HCT116 (cell line): ENCODE measurements at regions not wholly inside any gene's neighbourhood (a gene's known extent, or its start where the extent isn't known, plus 50 kb on each side); places are given as distances from the start of the nearest gene placed in this dataset.

ENCODE experiments used
- ATAC-seq: fragments of 200-7000 bp; cut with Tn5 transposase; 2 replicates; pipeline ENCODE4 v1.9.1; 2020; ENCODE audit warnings: mild to moderate bottlenecking, moderate library complexity
- BruUV-seq: library from RNA; stranded (reverse); fragments of 400-500 nt; replicated peaks from 2 replicates; lab custom pipeline; 2021; lab: Mats Ljungman, UMichigan
- CTCF ChIA-PET: fragments of 300-600 bp; sonication (Branson Sonifier 250); formaldehyde crosslinking; loops from one replicate; lab custom pipeline; 2021; ENCODE audit warnings: antibody characterized with exemption; lab: Charles Lee
- POLR2A ChIA-PET: fragments of 300-600, 350-600 bp; sonication (Branson Sonifier 250); formaldehyde crosslinking; loops from one replicate; lab custom pipeline; 2021; ENCODE audit warnings: antibody characterized with exemption; lab: Charles Lee
- RAD21 ChIA-PET, 2 experiments: fragments of 300-600 bp; sonication (Branson Sonifier 250); formaldehyde crosslinking; loops; one replicate each; lab custom pipeline; 2023; ENCODE audit warnings: low total read pairs in 2 of 2; ENCODE audit not compliant: uncharacterized antibody in 2 of 2, unreplicated experiment in 2 of 2, low non-redundant PET in 1 of 2; lab: Charles Lee
- DNase-seq: peaks from one replicate; pipeline ENCODE4 v3.0.0-alpha.2; 2010; ENCODE audit warnings: low read depth, low spot score
- H2AFZ ChIP-seq: fragments of 200-600 bp; shearing (Covaris generic), sonication (generic); 2 replicates; pipeline ENCODE4 v1.6.1; 2017; ENCODE audit warnings: low read depth, mixed run types, mixed read lengths, antibody characterized with exemption, low read length; ENCODE audit not compliant: poor library complexity, severe bottlenecking
- H3K27ac ChIP-seq: 2 replicates; pipeline ENCODE4 v1.5.1; 2012; ENCODE audit warnings: low read depth, low read length
- H3K27me3 ChIP-seq: fragments of 200-600 bp; sonication (generic); 2 replicates; pipeline ENCODE4 v1.6.1; 2016; ENCODE audit warnings: mixed run types, low read length, mixed read lengths; ENCODE audit not compliant: insufficient read depth
- H3K36me3 ChIP-seq, 2 experiments: fragments of 200-500 bp in 1 of 2; fragments of 200-600 bp in 1 of 2; sonication (Bioruptor generic) in 1 of 2; sonication (generic) in 1 of 2; 2 replicates each; pipeline versions ENCODE4 v1.5.1 to v1.6.1; 2014 to 2016; ENCODE audit warnings: low read length in 2 of 2, inconsistent platforms in 1 of 2, mixed read lengths in 1 of 2, mixed run types in 1 of 2; ENCODE audit not compliant: insufficient read depth in 2 of 2, control insufficient read depth in 1 of 2
- H3K4me1 ChIP-seq, 2 experiments: fragments of 200-600 bp in 1 of 2; sonication (generic) in 1 of 2; 2 replicates each; pipeline versions ENCODE4 v1.5.1 to v1.6.1; 2012 to 2017; ENCODE audit warnings: low read length in 2 of 2, inconsistent platforms in 1 of 2, mild to moderate bottlenecking in 1 of 2, mixed read lengths in 1 of 2, mixed run types in 1 of 2, moderate library complexity in 1 of 2; ENCODE audit not compliant: insufficient read depth in 2 of 2, control insufficient read depth in 1 of 2
- H3K4me2 ChIP-seq: fragments of 200-600 bp; sonication (generic); 2 replicates; pipeline ENCODE4 v1.6.1; 2017; ENCODE audit warnings: mixed run types, low read length, mixed read lengths
- H3K4me3 ChIP-seq, 2 experiments: fragments of 200-600 bp in 1 of 2; sonication (generic) in 1 of 2; replicated peaks in 1 of 2; 2 replicates each; pipeline ENCODE4 v1.5.1; 2011 to 2016; ENCODE audit warnings: low read length in 2 of 2, control low read depth in 1 of 2, low read depth in 1 of 2, mild to moderate bottlenecking in 1 of 2, mixed read lengths in 1 of 2, mixed run types in 1 of 2
- H3K79me2 ChIP-seq: fragments of 200-600 bp; sonication (generic); 2 replicates; pipeline ENCODE4 v1.6.1; 2017; ENCODE audit warnings: mild to moderate bottlenecking, mixed run types, low read length, moderate library complexity, mixed read lengths; ENCODE audit not compliant: insufficient read depth
- H3K9ac ChIP-seq: fragments of 200-600 bp; sonication (generic); 2 replicates; pipeline ENCODE4 v1.6.1; 2016; ENCODE audit warnings: low read length, mixed read lengths
- H3K9me2 ChIP-seq: fragments of 200-600 bp; sonication (generic), shearing (Covaris generic); 2 replicates; pipeline ENCODE4 v1.6.1; 2017; ENCODE audit warnings: mixed run types, mild to moderate bottlenecking, moderate library complexity; ENCODE audit not compliant: insufficient read depth
- H3K9me3 ChIP-seq, 2 experiments: fragments of 200-500 bp in 1 of 2; fragments of 200-600 bp in 1 of 2; sonication (Bioruptor generic) in 1 of 2; sonication (generic) in 1 of 2; 2 replicates each; pipeline ENCODE4 v1.6.1; 2014 to 2017; ENCODE audit warnings: low read length in 2 of 2, mixed read lengths in 2 of 2, inconsistent platforms in 1 of 2, low read depth in 1 of 2, mild to moderate bottlenecking in 1 of 2, mixed run types in 1 of 2, moderate library complexity in 1 of 2; ENCODE audit not compliant: control insufficient read depth in 1 of 2, insufficient read depth in 1 of 2
- H4K20me1 ChIP-seq: fragments of 200-600 bp; sonication (generic), shearing (Covaris generic); 2 replicates; pipeline ENCODE4 v1.6.1; 2017; ENCODE audit warnings: mixed run types, mild to moderate bottlenecking, moderate library complexity; ENCODE audit not compliant: insufficient read depth
- CEBPB ChIP-seq: IDR thresholded peaks from 2 replicates; pipeline ENCODE4 v1.6.1; 2012; ENCODE audit warnings: low read depth
- EGR1 ChIP-seq: IDR thresholded peaks from 2 replicates; pipeline ENCODE4 v1.6.1; 2012; ENCODE audit warnings: low read depth
- EZH2 ChIP-seq: fragments of 200-600 bp; sonication (generic); IDR thresholded peaks from 2 replicates; pipeline ENCODE4 v1.6.1; 2017; ENCODE audit warnings: antibody characterized with exemption, mixed run types
- EZH2phosphoT487 ChIP-seq: fragments of 200-600 bp; IDR thresholded peaks from 2 replicates; pipeline ENCODE4 v1.6.1; 2018; ENCODE audit warnings: antibody characterized with exemption, borderline replicate concordance
- FOSL1 ChIP-seq: IDR thresholded peaks from 2 replicates; pipeline ENCODE4 v1.6.1; 2012; ENCODE audit warnings: low read depth
- POLR2A ChIP-seq: IDR thresholded peaks from 2 replicates; pipeline ENCODE4 v1.7.0; 2011; ENCODE audit warnings: borderline replicate concordance; ENCODE audit not compliant: insufficient read depth, insufficient read length; ENCODE audit errors: extremely low read depth
- POLR2AphosphoS5 ChIP-seq: IDR thresholded peaks from 2 replicates; pipeline ENCODE4 v1.6.1; 2011; ENCODE audit warnings: mild to moderate bottlenecking, low read depth, low read length, moderate library complexity
- SP1 ChIP-seq: IDR thresholded peaks from 2 replicates; pipeline ENCODE4 v1.6.1; 2012; ENCODE audit warnings: low read depth
- SRF ChIP-seq: IDR thresholded peaks from 2 replicates; pipeline ENCODE4 v1.6.1; 2012; ENCODE audit warnings: low read depth
- TCF7L2 ChIP-seq: IDR thresholded peaks from 2 replicates; pipeline ENCODE4 v1.7.0; 2011; ENCODE audit warnings: borderline replicate concordance, inconsistent platforms; ENCODE audit not compliant: insufficient read depth, insufficient read length; ENCODE audit errors: extremely low read depth
- YY1 ChIP-seq: IDR thresholded peaks from 2 replicates; pipeline ENCODE4 v1.6.1; 2011; ENCODE audit warnings: low read length, low read depth, moderate library complexity, mild to moderate bottlenecking; ENCODE audit not compliant: insufficient replicate concordance; ENCODE audit errors: extremely low read depth
- ZFX ChIP-seq: fragments of 450-650 bp; IDR thresholded peaks from 2 replicates; pipeline ENCODE4 v1.6.1; 2017
- ZNF274 ChIP-seq: fragments of 200-500 bp; sonication (Bioruptor generic); IDR thresholded peaks from 2 replicates; pipeline ENCODE4 v1.6.1; 2014; ENCODE audit warnings: mild to moderate bottlenecking, low read depth, low read length, inconsistent platforms
- intact Hi-C: fragments of 100-400 bp; cut with micrococcal nuclease; formaldehyde crosslinking; loops from 2 replicates; pipeline ENCODE4 v1.10.0; 2022
- TF ChIP-seq, protein P1 (sequence below): IDR thresholded peaks from 2 replicates; pipeline ENCODE4 v1.6.1; 2011; ENCODE audit warnings: mild to moderate bottlenecking, low read length, moderate library complexity; ENCODE audit not compliant: insufficient replicate concordance; ENCODE audit errors: extremely low read depth
- TF ChIP-seq, protein P2 (sequence below), 3 experiments: fragments of 200-600 bp in 1 of 3; sonication (generic) in 1 of 3; IDR thresholded peaks in 2 of 3; conservative IDR thresholded peaks in 1 of 3; 2 replicates each; pipeline ENCODE4 v1.5.1; 2012 to 2017; ENCODE audit warnings: low read depth in 2 of 3, low read length in 2 of 3, antibody characterized with exemption in 1 of 3, borderline replicate concordance in 1 of 3, control low read depth in 1 of 3, mild to moderate bottlenecking in 1 of 3, mixed read lengths in 1 of 3, mixed run types in 1 of 3, moderate library complexity in 1 of 3; ENCODE audit not compliant: insufficient read depth in 1 of 3
- TF ChIP-seq, protein P3 (sequence below): IDR thresholded peaks from 2 replicates; pipeline ENCODE4 v1.6.1; 2012
- TF ChIP-seq, protein P4 (sequence below): IDR thresholded peaks from 2 replicates; pipeline ENCODE4 v1.6.1; 2012; ENCODE audit warnings: low read depth

DNA sequence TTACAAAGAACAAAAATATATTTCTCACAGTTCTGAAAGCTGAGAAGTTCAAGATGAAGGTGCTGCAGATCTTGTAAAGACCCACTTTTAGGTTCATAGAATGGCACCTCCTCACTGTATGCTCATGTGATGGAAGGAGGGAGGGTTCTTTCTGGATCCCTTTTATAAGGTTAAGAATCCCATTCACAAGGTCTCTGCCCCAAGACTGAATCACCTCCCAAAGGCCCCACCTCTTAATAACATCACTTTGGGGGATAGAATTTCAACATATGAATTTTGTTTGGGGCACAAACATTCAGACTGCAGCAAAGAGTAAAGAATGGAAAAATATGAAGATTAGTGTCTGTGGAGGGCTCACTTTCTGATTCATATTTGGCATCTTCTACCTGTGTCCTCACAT lies 77.1 kb upstream of the PRR16 start (continued):
- TF ChIP-seq ZNF274 (no peak), POLR2AphosphoS5 (no peak)

DNA sequence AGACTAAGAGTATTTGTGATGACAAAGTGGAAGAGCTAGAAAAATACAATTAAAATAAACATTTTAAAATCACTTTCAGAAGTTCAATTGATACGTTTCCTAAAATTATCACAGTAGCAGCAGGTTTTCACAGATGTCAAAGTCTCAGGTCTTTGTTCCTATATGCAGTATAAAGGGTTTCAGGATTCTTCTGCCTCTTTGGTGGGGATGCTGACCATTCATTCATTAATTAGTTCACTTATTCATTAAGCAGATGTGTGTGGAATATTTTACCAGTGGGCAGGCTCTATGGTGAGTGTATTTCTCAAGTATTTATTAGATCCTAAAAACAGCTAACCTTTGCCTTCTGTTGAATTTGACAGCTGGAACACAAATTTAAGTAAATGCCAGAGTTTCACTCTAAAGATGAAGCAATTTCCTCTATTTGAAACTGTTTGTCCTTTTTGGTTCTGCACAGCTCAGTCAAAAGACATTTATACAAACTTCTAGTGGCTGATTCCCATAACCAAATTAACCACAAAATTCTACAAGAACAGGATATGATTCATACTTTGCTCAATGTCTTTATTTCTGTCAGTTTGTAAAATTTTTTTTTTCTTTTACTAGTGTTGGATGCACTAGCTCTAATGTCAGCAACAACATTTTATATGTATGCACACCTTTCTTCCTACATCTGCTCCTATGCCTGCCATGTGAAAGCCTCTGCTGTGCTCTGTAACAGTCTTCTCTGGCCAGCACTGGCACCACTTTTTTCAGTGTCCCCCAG lies 75.9 kb upstream of the PRR16 start:
- ChIA-PET POLR2A (no interaction called here), CTCF (no interaction called here), RAD21 (interaction anchor here in 1 of 2 experiments (0.5 kb wide), 1 partner anchor 188 kb away, joined by 3 read pairs; no protein-coding TSS in a partner anchor)
- no peaks in the 10 kb centered on the region for H3K9me2 ChIP-seq
- no TSS peak for BruUV-seq
- no peak overlapping the region for H3K27ac ChIP-seq
- H2AFZ ChIP-seq: peak overlapping the region; percentile 1
- TF ChIP-seq EZH2phosphoT487: no peak
- no peak for TF ChIP-seq CEBPB
- TF ChIP-seq, protein P1, sequence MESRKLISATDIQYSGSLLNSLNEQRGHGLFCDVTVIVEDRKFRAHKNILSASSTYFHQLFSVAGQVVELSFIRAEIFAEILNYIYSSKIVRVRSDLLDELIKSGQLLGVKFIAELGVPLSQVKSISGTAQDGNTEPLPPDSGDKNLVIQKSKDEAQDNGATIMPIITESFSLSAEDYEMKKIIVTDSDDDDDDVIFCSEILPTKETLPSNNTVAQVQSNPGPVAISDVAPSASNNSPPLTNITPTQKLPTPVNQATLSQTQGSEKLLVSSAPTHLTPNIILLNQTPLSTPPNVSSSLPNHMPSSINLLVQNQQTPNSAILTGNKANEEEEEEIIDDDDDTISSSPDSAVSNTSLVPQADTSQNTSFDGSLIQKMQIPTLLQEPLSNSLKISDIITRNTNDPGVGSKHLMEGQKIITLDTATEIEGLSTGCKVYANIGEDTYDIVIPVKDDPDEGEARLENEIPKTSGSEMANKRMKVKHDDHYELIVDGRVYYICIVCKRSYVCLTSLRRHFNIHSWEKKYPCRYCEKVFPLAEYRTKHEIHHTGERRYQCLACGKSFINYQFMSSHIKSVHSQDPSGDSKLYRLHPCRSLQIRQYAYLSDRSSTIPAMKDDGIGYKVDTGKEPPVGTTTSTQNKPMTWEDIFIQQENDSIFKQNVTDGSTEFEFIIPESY: no peak
- no peak for TF ChIP-seq POLR2AphosphoS5
- TF ChIP-seq SRF: no peak
- TF ChIP-seq, protein P2, sequence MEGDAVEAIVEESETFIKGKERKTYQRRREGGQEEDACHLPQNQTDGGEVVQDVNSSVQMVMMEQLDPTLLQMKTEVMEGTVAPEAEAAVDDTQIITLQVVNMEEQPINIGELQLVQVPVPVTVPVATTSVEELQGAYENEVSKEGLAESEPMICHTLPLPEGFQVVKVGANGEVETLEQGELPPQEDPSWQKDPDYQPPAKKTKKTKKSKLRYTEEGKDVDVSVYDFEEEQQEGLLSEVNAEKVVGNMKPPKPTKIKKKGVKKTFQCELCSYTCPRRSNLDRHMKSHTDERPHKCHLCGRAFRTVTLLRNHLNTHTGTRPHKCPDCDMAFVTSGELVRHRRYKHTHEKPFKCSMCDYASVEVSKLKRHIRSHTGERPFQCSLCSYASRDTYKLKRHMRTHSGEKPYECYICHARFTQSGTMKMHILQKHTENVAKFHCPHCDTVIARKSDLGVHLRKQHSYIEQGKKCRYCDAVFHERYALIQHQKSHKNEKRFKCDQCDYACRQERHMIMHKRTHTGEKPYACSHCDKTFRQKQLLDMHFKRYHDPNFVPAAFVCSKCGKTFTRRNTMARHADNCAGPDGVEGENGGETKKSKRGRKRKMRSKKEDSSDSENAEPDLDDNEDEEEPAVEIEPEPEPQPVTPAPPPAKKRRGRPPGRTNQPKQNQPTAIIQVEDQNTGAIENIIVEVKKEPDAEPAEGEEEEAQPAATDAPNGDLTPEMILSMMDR (IDR thresholded peaks at IDR 0.05 in 2 of 3, conservative IDR thresholded peaks at IDR 0.05 in 1 of 3; ENCODE audit: borderline replicate concordance in 1 of 3, insufficient read depth in 1 of 3, low read depth in 2 of 3, low read length in 2 of 3): no peak
- no peak for TF ChIP-seq TCF7L2
- no peak for TF ChIP-seq EGR1
- TF ChIP-seq YY1: no peak
- TF ChIP-seq EZH2: no peak
- TF ChIP-seq SP1: no peak
- TF ChIP-seq, protein P3, sequence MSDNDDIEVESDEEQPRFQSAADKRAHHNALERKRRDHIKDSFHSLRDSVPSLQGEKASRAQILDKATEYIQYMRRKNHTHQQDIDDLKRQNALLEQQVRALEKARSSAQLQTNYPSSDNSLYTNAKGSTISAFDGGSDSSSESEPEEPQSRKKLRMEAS: no peak
- no peak for TF ChIP-seq POLR2A
- TF ChIP-seq ZNF274: no peak
- TF ChIP-seq, protein P4, sequence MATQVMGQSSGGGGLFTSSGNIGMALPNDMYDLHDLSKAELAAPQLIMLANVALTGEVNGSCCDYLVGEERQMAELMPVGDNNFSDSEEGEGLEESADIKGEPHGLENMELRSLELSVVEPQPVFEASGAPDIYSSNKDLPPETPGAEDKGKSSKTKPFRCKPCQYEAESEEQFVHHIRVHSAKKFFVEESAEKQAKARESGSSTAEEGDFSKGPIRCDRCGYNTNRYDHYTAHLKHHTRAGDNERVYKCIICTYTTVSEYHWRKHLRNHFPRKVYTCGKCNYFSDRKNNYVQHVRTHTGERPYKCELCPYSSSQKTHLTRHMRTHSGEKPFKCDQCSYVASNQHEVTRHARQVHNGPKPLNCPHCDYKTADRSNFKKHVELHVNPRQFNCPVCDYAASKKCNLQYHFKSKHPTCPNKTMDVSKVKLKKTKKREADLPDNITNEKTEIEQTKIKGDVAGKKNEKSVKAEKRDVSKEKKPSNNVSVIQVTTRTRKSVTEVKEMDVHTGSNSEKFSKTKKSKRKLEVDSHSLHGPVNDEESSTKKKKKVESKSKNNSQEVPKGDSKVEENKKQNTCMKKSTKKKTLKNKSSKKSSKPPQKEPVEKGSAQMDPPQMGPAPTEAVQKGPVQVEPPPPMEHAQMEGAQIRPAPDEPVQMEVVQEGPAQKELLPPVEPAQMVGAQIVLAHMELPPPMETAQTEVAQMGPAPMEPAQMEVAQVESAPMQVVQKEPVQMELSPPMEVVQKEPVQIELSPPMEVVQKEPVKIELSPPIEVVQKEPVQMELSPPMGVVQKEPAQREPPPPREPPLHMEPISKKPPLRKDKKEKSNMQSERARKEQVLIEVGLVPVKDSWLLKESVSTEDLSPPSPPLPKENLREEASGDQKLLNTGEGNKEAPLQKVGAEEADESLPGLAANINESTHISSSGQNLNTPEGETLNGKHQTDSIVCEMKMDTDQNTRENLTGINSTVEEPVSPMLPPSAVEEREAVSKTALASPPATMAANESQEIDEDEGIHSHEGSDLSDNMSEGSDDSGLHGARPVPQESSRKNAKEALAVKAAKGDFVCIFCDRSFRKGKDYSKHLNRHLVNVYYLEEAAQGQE: no peak
- no peak for TF ChIP-seq ZFX
- no peak for TF ChIP-seq FOSL1
- no peaks in the 10 kb centered on the region for H3K79me2 ChIP-seq
- peak overlapping the region; percentile 12 for H3K4me2 ChIP-seq
- H3K4me1 ChIP-seq: peaks cover 0 to 7% of the 10 kb centered on the region in 2 experiments; a peak in 2 of 4 replicates
- no peak overlapping the region for H3K9ac ChIP-seq
- ATAC-seq: no peak
- no peaks in the 10 kb centered on the region for H3K36me3 ChIP-seq
- no peaks in the 10 kb centered on the region for H4K20me1 ChIP-seq
- intact Hi-C loops: no loop called here
- no peak for DNase-seq
- no peaks in the 10 kb centered on the region for H3K9me3 ChIP-seq
- H3K4me3 ChIP-seq: no peak overlapping the region
- H3K27me3 ChIP-seq: no peaks in the 10 kb centered on the region
